HEK293 (cell line): ENCODE measurements at regions not wholly inside any gene's neighbourhood (a gene's known extent, or its start where the extent isn't known, plus 50 kb on each side); places are given as distances from the start of the nearest gene placed in this dataset.

Experiments used
- CTCF ChIA-PET: fragments of 350-600 bp; formaldehyde crosslinking; extraction: SDS; loops from one replicate; lab custom pipeline; 2021; ENCODE audit warnings: antibody characterized with exemption; lab: Yijun Ruan, JAX
- POLR2A ChIA-PET: fragments of 300-600 bp; formaldehyde crosslinking; extraction: SDS; loops from one replicate; lab custom pipeline; 2020; ENCODE audit warnings: antibody characterized with exemption, inconsistent platforms; lab: Yijun Ruan, JAX
- H3K27ac ChIP-seq: fragments of 200-500 bp; sonication (Bioruptor generic); 2 replicates; pipeline ENCODE4 v1.5.1; 2014; ENCODE audit warnings: low read depth, low read length, control low read depth, inconsistent platforms; ENCODE audit errors: extremely low read depth
- H3K36me3 ChIP-seq, 2 experiments: fragments of 200-500 bp in 1 of 2; sonication (Bioruptor generic) in 1 of 2; 1 replicate in 1 of 2; 2 replicates in 1 of 2; pipeline ENCODE4 v1.5.1; 2014 to 2017; ENCODE audit warnings: inconsistent platforms in 2 of 2, low read length in 2 of 2; ENCODE audit not compliant: control insufficient read depth in 2 of 2, insufficient read depth in 1 of 2
- H3K4me1 ChIP-seq: fragments of 200-500 bp; sonication (Bioruptor generic); 2 replicates; pipeline ENCODE4 v1.5.1; 2014; ENCODE audit warnings: mild to moderate bottlenecking, low read length, inconsistent platforms; ENCODE audit not compliant: control insufficient read depth, insufficient read depth
- H3K4me3 ChIP-seq: 2 replicates; pipeline ENCODE4 v1.5.1; 2011; ENCODE audit warnings: low read depth, mild to moderate bottlenecking, control low read depth, low read length, moderate library complexity
- H3K9me3 ChIP-seq: fragments of 200-500 bp; sonication (Bioruptor generic); 2 replicates; pipeline ENCODE4 v1.5.1; 2014; ENCODE audit warnings: low read depth, low read length, inconsistent platforms; ENCODE audit not compliant: control insufficient read depth, insufficient read depth
- FEZF1 ChIP-seq: fragments of 450-650 bp; formaldehyde crosslinking; IDR thresholded peaks from 2 replicates; pipeline ENCODE4 v1.5.1; 2016; ENCODE audit warnings: missing biosample characterization, missing genetic modification characterization
- HIC1 ChIP-seq: fragments of 450-650 bp; formaldehyde crosslinking; IDR thresholded peaks from 2 replicates; pipeline ENCODE4 v1.5.1; 2016; ENCODE audit warnings: missing biosample characterization, missing genetic modification characterization
- MYNN ChIP-seq: fragments of 450-650 bp; formaldehyde crosslinking; IDR thresholded peaks from 2 replicates; pipeline ENCODE4 v1.5.1; 2016; ENCODE audit warnings: missing biosample characterization, missing genetic modification characterization, borderline replicate concordance
- PRDM6 ChIP-seq: fragments of 450-650 bp; formaldehyde crosslinking; IDR thresholded peaks from 2 replicates; pipeline ENCODE4 v1.5.1; 2017; ENCODE audit warnings: missing biosample characterization, missing genetic modification characterization
- SETDB1 ChIP-seq: IDR thresholded peaks from one replicate; pipeline ENCODE4 v1.6.1; 2017; ENCODE audit warnings: mild to moderate bottlenecking, low read length, moderate library complexity, mixed read lengths; ENCODE audit not compliant: insufficient read length
- TCF7L2 ChIP-seq: IDR thresholded peaks from 2 replicates; pipeline ENCODE4 v1.6.1; 2011; ENCODE audit warnings: low read depth, mild to moderate bottlenecking, inconsistent platforms, low read length, moderate library complexity, borderline replicate concordance
- YY1 ChIP-seq: fragments of 450-650 bp; formaldehyde crosslinking; IDR thresholded peaks from 2 replicates; pipeline ENCODE4 v1.5.1; 2018; ENCODE audit warnings: missing biosample characterization, missing genetic modification characterization
- ZNF140 ChIP-seq: fragments of 450-650 bp; formaldehyde crosslinking; IDR thresholded peaks from 2 replicates; pipeline ENCODE4 v1.5.1; 2016; ENCODE audit warnings: missing biosample characterization, missing genetic modification characterization
- ZNF19 ChIP-seq: fragments of 450-650 bp; formaldehyde crosslinking; IDR thresholded peaks from 2 replicates; pipeline ENCODE4; 2016; ENCODE audit warnings: missing biosample characterization, missing genetic modification characterization, low read depth
- ZNF280C ChIP-seq: fragments of 450-650 bp; formaldehyde crosslinking; IDR thresholded peaks from 2 replicates; pipeline ENCODE4 v1.5.1; 2016; ENCODE audit warnings: missing biosample characterization, missing genetic modification characterization
- ZNF302 ChIP-seq: fragments of 450-650 bp; formaldehyde crosslinking; IDR thresholded peaks from 2 replicates; pipeline ENCODE4 v1.5.1; 2016; ENCODE audit warnings: missing biosample characterization, missing genetic modification characterization, low read depth
- ZNF416 ChIP-seq: fragments of 450-650 bp; formaldehyde crosslinking; IDR thresholded peaks from 2 replicates; pipeline ENCODE4 v1.5.1; 2016; ENCODE audit warnings: missing biosample characterization, missing genetic modification characterization
- ZNF501 ChIP-seq: fragments of 450-650 bp; formaldehyde crosslinking; IDR thresholded peaks from 2 replicates; pipeline ENCODE4 v1.5.1; 2016; ENCODE audit warnings: missing biosample characterization, missing genetic modification characterization
- ZNF639 ChIP-seq: fragments of 450-650 bp; formaldehyde crosslinking; IDR thresholded peaks from 2 replicates; pipeline ENCODE4 v1.5.1; 2016; ENCODE audit warnings: missing biosample characterization, missing genetic modification characterization
- ZNF645 ChIP-seq: fragments of 450-650 bp; formaldehyde crosslinking; IDR thresholded peaks from 2 replicates; pipeline ENCODE4; 2016; ENCODE audit warnings: missing biosample characterization, missing genetic modification characterization
- ZNF785 ChIP-seq: fragments of 450-650 bp; formaldehyde crosslinking; IDR thresholded peaks from 2 replicates; pipeline ENCODE4 v1.5.1; 2016; ENCODE audit warnings: missing biosample characterization, missing genetic modification characterization

GRCh38 chr3:3308809-3309208 lies 129.3 kb upstream of the CRBN start (continued):
- no peak for TF ChIP-seq HIC1 (tag by site-specific recombination)
- TF ChIP-seq YY1 (tag by site-specific recombination) = no peak
- no peak for TF ChIP-seq TCF7L2
- no peak for TF ChIP-seq FEZF1 (tag by site-specific recombination)
- no peak for TF ChIP-seq ZNF302 (tag by site-specific recombination)
- TF ChIP-seq, all 188 proteins: peak for 0

GRCh38 chr3:3307491-3307890 lies 128.0 kb upstream of the CRBN start:
- CTCF ChIA-PET = no interaction called here
- no peaks in the 10 kb centered on the region for H3K36me3 ChIP-seq
- no peak for TF ChIP-seq ZNF280C (tag by site-specific recombination)
- TF ChIP-seq SETDB1 = no peak
- no peak for TF ChIP-seq ZNF501 (tag by site-specific recombination)
- TF ChIP-seq MYNN (tag by site-specific recombination) = no peak
- TF ChIP-seq ZNF19 (tag by site-specific recombination) = no peak
- no peak for TF ChIP-seq ZNF645 (tag by site-specific recombination)
- TF ChIP-seq ZNF639 (tag by site-specific recombination) = no peak
- TF ChIP-seq PRDM6 (tag by site-specific recombination) = no peak
- no peak for TF ChIP-seq ZNF785 (tag by site-specific recombination)
- no peak for TF ChIP-seq ZNF140 (tag by site-specific recombination)
- no peak for TF ChIP-seq ZNF416
- TF ChIP-seq, all 188 proteins: peak for 0
- no peak overlapping the region for H3K27ac ChIP-seq
- H3K9me3 ChIP-seq = no peaks in the 10 kb centered on the region
- POLR2A ChIA-PET = no interaction called here
- no peaks in the 10 kb centered on the region for H3K4me1 ChIP-seq
- H3K4me3 ChIP-seq = no peak overlapping the region
